Calu3 (cell line): ENCODE measurements at regions not wholly inside any gene's neighbourhood (a gene's known extent, or its start where the extent isn't known, plus 50 kb on each side); places are given as distances from the start of the nearest gene placed in this dataset.

Experiments used
- BruUV-seq: library from RNA; stranded (reverse); fragments of 400-500 nt; replicated peaks from 2 replicates; lab custom pipeline; 2021; lab: Mats Ljungman, UMichigan
- CTCF ChIA-PET: fragments of 300-600 bp; sonication (Branson Sonifier 250); formaldehyde crosslinking; loops from one replicate; lab custom pipeline; 2022; ENCODE audit warnings: antibody characterized with exemption; lab: Charles Lee
- DNase-seq: peaks from one replicate; pipeline ENCODE4 v3.0.0; 2022
- H3K27ac Mint-ChIP-seq: one replicate; pipeline ENCODE4 v1.8.0; 2022; ENCODE audit warnings: mixed read lengths; ENCODE audit not compliant: unreplicated experiment
- H3K27me3 Mint-ChIP-seq: one replicate; pipeline ENCODE4 v1.8.0; 2022; ENCODE audit warnings: mixed read lengths; ENCODE audit not compliant: unreplicated experiment
- H3K36me3 Mint-ChIP-seq: one replicate; pipeline ENCODE4 v1.8.0; 2022; ENCODE audit warnings: mild to moderate bottlenecking, moderate library complexity, mixed read lengths; ENCODE audit not compliant: insufficient read depth, unreplicated experiment
- H3K4me1 Mint-ChIP-seq: one replicate; pipeline ENCODE4 v1.8.0; 2022; ENCODE audit warnings: mild to moderate bottlenecking, low read depth, mixed read lengths; ENCODE audit not compliant: unreplicated experiment
- H3K4me3 Mint-ChIP-seq: one replicate; pipeline ENCODE4 v1.8.0; 2022; ENCODE audit warnings: mild to moderate bottlenecking, low read depth, moderate library complexity, mixed read lengths; ENCODE audit not compliant: unreplicated experiment
- H3K9me3 Mint-ChIP-seq: one replicate; pipeline ENCODE4 v1.8.0; 2022; ENCODE audit warnings: low read depth, mixed read lengths; ENCODE audit not compliant: unreplicated experiment
- CTCF ChIP-seq: fragments of 200-600 bp; IDR thresholded peaks from one replicate; pipeline ENCODE4 v1.8.0; 2022; ENCODE audit warnings: antibody characterized with exemption; ENCODE audit not compliant: unreplicated experiment
- intact Hi-C: fragments of 100-400 bp; cut with micrococcal nuclease; formaldehyde crosslinking; loops from one replicate; pipeline ENCODE4 v1.10.0; 2022; ENCODE audit not compliant: unreplicated experiment

DNA sequence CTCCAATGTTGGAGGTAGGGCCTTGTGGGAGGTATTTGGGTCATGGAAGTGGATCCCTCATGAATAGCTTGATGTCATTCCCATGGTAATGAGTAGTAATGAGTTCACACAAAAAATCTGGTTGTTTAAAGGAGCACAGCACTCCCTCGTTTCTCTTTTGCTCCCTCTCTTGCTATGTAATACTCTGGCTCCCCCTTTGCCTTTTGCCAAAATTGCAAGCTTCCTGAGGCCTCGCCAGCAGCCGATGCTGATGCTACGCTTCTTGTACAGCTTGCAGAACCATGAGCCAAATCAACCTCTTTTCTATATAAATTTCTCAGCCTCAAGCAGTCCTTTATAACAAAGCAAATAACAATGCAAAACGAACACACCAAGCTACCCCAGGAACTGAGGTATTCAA, 80.9 kb downstream of the LHX9 start:
- intact Hi-C loops, result loop anchor here (5.0 to 10.0 kb wide), 2 partner anchors 81 to 127 kb away; partner anchors contain the start of gene LHX9
- H3K9me3 Mint-ChIP-seq, result peaks cover 6% of the 10 kb centered on the region
- no peak for TF ChIP-seq CTCF
- H3K27ac Mint-ChIP-seq, result no peak overlapping the region
- no peaks in the 10 kb centered on the region for H3K27me3 Mint-ChIP-seq
- no peak overlapping the region for H3K4me3 Mint-ChIP-seq
- CTCF ChIA-PET, result no interaction called here
- DNase-seq, result no peak
- H3K36me3 Mint-ChIP-seq, result peaks cover 25% of the 10 kb centered on the region
- no TSS peak for BruUV-seq
- H3K4me1 Mint-ChIP-seq, result peaks cover 32% of the 10 kb centered on the region

GRCh38 chr1:198001776-198002408, 84.7 kb downstream of the LHX9 start:
- TF ChIP-seq CTCF, result no peak
- CTCF ChIA-PET, result no interaction called here
- Mint-ChIP-seq H3K4me3 (no peak overlapping the region), H3K27me3 (no peaks in the 10 kb centered on the region), H3K36me3 (peaks cover 5% of the 10 kb centered on the region), H3K9me3 (peaks cover 6% of the 10 kb centered on the region), H3K27ac (no peak overlapping the region), H3K4me1 (peaks cover 19% of the 10 kb centered on the region)
- intact Hi-C loops, result no loop called here
- BruUV-seq, result no TSS peak
- DNase-seq, result no peak

DNA sequence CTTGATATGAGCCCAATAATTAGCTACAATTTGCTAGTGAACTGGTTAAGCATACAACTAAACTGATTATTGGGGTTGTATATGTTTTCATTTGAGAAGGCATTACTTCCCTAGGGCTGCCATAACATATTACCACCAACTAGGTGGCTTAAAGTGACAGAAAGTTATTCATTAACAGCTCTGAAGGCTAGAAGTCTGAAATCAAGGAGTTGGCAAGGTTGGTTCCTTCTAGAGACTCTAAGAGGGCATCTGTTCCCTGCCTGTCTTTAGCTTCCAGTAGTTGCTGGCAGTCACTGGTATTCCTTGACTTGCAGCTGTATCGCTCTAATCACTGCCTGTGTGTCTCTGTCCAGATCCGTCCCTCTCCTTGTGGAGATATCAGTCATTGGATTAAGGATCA, 86.3 kb downstream of the LHX9 start:
- Mint-ChIP-seq H3K4me1 (peaks cover 34% of the 10 kb centered on the region), H3K9me3 (peaks cover 9% of the 10 kb centered on the region), H3K27me3 (no peaks in the 10 kb centered on the region), H3K4me3 (no peak overlapping the region), H3K27ac (no peak overlapping the region), H3K36me3 (no peaks in the 10 kb centered on the region)
- CTCF ChIA-PET, result interaction anchor here (0.6 to 1.3 kb wide), 2 partner anchors 153 to 465 kb away, joined by 3 to 6 read pairs; partner anchors contain the start of gene NEK7
- no peak for TF ChIP-seq CTCF
- no TSS peak for BruUV-seq
- intact Hi-C loops, result no loop called here
- no peak for DNase-seq

DNA sequence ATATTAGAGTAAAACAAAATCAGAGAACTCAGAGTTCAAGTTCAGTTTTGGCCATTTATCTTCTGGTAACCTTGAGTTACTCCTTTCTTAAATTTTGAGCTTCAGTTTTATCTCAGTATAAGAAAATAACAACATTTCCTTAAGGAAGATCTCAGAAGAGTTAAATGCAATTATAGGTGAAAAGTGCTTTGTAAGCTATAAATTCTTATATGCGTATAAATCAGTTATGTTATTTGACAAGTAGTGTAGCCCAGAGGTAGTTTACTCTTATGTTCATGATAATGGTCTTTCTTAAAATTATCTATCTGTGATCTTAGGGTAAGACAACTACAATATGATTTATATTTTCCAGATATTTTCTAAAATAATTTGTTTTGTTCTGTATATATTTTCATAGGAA, 89.8 kb downstream of the LHX9 start:
- DNase-seq, result no peak
- intact Hi-C loops, result no loop called here
- H3K4me1 Mint-ChIP-seq, result peaks cover 28% of the 10 kb centered on the region
- no peak overlapping the region for H3K4me3 Mint-ChIP-seq
- TF ChIP-seq CTCF, result no peak
- CTCF ChIA-PET, result no interaction called here
- no peak overlapping the region for H3K27ac Mint-ChIP-seq
- H3K36me3 Mint-ChIP-seq, result no peaks in the 10 kb centered on the region
- peaks cover 13% of the 10 kb centered on the region for H3K9me3 Mint-ChIP-seq
- BruUV-seq, result no TSS peak
- H3K27me3 Mint-ChIP-seq, result no peaks in the 10 kb centered on the region
